T-helper 1 cell (primary cell): ENCODE measurements at regions not wholly inside any gene's neighbourhood (a gene's known extent, or its start where the extent isn't known, plus 50 kb on each side); places are given as distances from the start of the nearest gene placed in this dataset.
"Not testable (repeated sequence)": the region's sequence is repeated elsewhere in the genome, so short reads cannot be mapped to it uniquely, and the experiment has no call there.

Experiments used
- DNase-seq, 5 donors: peaks; one replicate each; pipeline ENCODE4 v3.0.0-alpha.2; 2012 to 2020

- DNase-seq: no peak
Observed at GRCh38 chr11:122604621-122605020, 50.9 kb upstream of the UBASH3B start.

- no peak for DNase-seq
Observed at GRCh38 chr11:122601141-122602125, 54.1 kb upstream of the UBASH3B start.

GRCh38 chr11:122600290-122600689 lies 55.2 kb upstream of the UBASH3B start:
- no peak for DNase-seq

- no peak for DNase-seq
Observed at GRCh38 chr11:122599434-122599833, 56.1 kb upstream of the UBASH3B start.

- DNase-seq: no peak
Observed at GRCh38 chr11:122598971-122599370, 56.6 kb upstream of the UBASH3B start.

- DNase-seq: no peak
Observed at GRCh38 chr11:122597511-122597910, 58.0 kb upstream of the UBASH3B start.

GRCh38 chr11:122594986-122595645 lies 60.4 kb upstream of the UBASH3B start:
- no peak for DNase-seq

GRCh38 chr11:122593473-122594420 lies 61.8 kb upstream of the UBASH3B start:
- DNase-seq: no peak

GRCh38 chr11:122592641-122593040 lies 62.9 kb upstream of the UBASH3B start:
- no peak for DNase-seq

- no peak for DNase-seq
Observed at GRCh38 chr11:122584670-122585069, 70.9 kb upstream of the UBASH3B start.

GRCh38 chr11:122580071-122580470 lies 75.5 kb upstream of the UBASH3B start:
- DNase-seq: not testable (repeated sequence)

- no peak for DNase-seq
Observed at GRCh38 chr11:122578171-122578825, 77.2 kb upstream of the UBASH3B start.

- no peak for DNase-seq
Observed at GRCh38 chr11:122572592-122572991, 82.9 kb upstream of the UBASH3B start.

GRCh38 chr11:122563761-122564160 lies 91.8 kb upstream of the UBASH3B start:
- no peak for DNase-seq

- DNase-seq: no peak
Observed at GRCh38 chr11:122559734-122560382, 95.7 kb upstream of the UBASH3B start.

- DNase-seq: not testable (repeated sequence)
Observed at GRCh38 chr11:122559218-122559617, 96.3 kb upstream of the UBASH3B start.

GRCh38 chr11:122557163-122557562 lies 98.4 kb upstream of the UBASH3B start:
- DNase-seq: not testable (repeated sequence)

GRCh38 chr11:122556605-122557004 lies 98.9 kb upstream of the UBASH3B start:
- DNase-seq: peak in 1 of 5 donors; percentile 5

GRCh38 chr11:122538060-122538459 lies 117.5 kb upstream of the UBASH3B start:
- DNase-seq: no peak

- DNase-seq: no peak
Observed at GRCh38 chr11:122524898-122525297, 130.6 kb upstream of the UBASH3B start.
